LNCaP clone FGC (cell line): ENCODE measurements at regions not wholly inside any gene's neighbourhood (a gene's known extent, or its start where the extent isn't known, plus 50 kb on each side); places are given as distances from the start of the nearest gene placed in this dataset.
"Not testable (repeated sequence)": the region's sequence is repeated elsewhere in the genome, so short reads cannot be mapped to it uniquely, and the experiment has no call there.

Experiments used
- DNase-seq: peaks from one replicate; pipeline ENCODE4 v3.0.0-alpha.2; 2011; ENCODE audit warnings: low read depth
- H3K4me3 ChIP-seq: 2 replicates; pipeline ENCODE4 v1.5.1; 2011; ENCODE audit warnings: mild to moderate bottlenecking, low read depth, low read length, control low read depth
- TF ChIP-seq, protein P1 (sequence below): IDR thresholded peaks from 2 replicates; pipeline ENCODE4 v1.5.1; 2012; ENCODE audit warnings: mild to moderate bottlenecking; ENCODE audit not compliant: control insufficient read depth, insufficient read depth; ENCODE audit errors: extremely low read depth

DNA sequence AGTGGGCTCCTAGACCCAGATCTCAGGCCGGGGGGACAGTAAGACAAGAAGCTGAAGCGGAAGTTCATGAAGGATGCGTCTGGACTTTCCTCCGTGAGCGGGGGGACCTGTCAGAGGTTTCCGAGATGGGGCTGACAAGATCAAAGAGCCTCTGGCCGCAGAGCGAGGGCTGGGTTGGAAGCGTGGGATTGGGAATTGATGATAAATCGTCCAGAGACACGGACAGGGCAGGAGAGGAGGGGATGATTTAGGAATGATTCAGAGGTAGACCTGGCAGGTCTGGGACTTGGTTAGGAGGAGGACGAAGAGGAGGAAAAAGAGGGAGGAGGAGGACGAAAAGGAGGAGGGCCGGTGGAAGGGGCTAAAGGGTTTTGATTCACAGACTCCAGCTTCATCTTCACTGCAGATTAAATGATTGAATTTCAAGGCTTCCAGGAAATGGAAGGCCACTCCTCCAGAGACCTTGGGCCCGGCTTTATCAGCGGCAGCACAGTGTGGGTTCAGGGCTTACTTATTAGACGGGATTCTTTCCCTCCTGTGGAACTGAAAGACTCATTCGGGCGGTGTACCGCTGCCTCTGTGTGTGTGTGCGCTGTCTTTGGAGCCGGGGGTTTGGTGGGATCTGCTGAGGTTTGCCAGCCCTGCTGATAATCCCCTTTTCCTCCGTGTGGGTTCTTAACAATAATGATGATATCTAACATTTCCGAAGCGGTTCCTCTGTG is 85.7 kb upstream of the SLC45A1 start:
- DNase-seq: no peak
- TF ChIP-seq, protein P1, sequence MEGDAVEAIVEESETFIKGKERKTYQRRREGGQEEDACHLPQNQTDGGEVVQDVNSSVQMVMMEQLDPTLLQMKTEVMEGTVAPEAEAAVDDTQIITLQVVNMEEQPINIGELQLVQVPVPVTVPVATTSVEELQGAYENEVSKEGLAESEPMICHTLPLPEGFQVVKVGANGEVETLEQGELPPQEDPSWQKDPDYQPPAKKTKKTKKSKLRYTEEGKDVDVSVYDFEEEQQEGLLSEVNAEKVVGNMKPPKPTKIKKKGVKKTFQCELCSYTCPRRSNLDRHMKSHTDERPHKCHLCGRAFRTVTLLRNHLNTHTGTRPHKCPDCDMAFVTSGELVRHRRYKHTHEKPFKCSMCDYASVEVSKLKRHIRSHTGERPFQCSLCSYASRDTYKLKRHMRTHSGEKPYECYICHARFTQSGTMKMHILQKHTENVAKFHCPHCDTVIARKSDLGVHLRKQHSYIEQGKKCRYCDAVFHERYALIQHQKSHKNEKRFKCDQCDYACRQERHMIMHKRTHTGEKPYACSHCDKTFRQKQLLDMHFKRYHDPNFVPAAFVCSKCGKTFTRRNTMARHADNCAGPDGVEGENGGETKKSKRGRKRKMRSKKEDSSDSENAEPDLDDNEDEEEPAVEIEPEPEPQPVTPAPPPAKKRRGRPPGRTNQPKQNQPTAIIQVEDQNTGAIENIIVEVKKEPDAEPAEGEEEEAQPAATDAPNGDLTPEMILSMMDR: no peak
- H3K4me3 ChIP-seq: no peak overlapping the region

DNA sequence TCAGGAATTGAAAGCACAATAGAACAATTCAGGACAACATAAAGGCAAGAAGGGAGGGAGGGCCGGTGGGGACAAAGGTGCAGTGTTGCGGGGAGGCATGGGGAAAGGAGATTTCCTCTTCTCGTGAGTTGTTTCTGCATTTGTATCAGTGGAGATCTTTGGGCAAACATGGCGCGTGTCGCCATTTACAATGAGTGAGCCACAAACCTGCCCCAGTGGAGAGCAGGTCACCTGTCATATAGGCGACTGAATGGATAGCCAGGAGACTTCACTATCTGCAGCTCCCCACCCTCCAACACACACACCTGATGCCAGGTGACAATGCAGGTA is 87.7 kb upstream of the SLC45A1 start:
- DNase-seq: no peak
- TF ChIP-seq, protein P1: no peak
- no peak overlapping the region for H3K4me3 ChIP-seq

DNA sequence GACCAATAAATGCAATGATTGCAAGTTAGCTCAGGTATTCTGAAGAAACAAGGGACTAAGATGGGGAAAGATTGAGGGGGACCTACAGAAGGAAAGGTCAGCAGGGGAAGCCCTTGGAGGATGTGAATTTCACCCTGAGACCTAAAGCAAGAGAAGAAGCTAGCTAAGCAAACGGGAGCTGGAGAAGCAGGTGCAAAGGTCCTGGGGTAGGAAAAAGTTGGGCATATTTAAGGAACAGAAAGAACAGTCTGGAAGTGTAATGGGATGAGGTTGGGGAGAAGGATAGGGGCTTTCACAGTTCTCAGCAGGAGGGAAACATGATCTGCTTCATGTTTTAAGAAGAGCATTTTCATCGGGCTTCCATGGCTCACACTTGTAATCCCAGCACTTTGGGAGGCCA is 89.7 kb upstream of the SLC45A1 start:
- no peak overlapping the region for H3K4me3 ChIP-seq
- TF ChIP-seq, protein P1: no peak
- no peak for DNase-seq

DNA sequence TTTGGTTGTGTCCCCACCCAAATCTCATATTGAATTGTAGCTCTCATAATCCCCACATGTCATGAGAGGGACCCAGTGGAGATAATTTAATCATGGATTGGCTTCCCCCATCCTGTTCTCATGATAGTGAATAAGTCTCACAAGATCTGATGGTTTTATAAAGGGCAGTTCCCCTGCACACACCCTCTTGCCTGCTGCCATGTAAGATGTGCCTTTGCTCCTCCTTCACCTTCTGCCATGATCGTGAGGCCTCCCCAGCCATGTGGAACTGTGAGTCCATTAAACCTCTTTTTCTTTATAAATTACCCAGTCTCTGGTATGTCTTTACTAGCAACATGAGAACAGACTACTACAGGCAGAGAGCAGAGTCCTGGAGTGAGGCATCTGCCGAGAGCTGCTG is 90.2 kb upstream of the SLC45A1 start:
- not testable (repeated sequence) for H3K4me3 ChIP-seq, DNase-seq

DNA sequence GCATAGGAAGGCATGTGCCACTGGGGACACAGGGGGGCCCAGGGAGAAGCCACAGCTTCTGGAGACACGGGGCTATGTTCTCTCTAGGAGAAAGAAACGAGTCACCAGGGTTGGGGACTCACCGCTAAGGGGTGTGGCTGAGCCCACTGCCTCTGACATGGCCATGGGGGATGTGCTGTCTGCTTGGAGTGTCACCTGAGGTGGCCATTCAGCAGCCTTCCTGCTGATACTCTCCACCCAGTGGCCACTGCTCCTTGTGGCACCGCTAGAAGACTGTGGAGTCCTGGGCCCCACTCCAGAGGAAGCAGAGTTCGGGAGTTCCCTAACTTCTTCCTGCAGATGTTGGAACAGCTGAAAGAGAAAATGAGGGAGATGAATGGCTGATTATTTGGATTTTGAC is 91.2 kb upstream of the SLC45A1 start:
- DNase-seq: no peak
- no peak overlapping the region for H3K4me3 ChIP-seq
- TF ChIP-seq, protein P1: no peak

DNA sequence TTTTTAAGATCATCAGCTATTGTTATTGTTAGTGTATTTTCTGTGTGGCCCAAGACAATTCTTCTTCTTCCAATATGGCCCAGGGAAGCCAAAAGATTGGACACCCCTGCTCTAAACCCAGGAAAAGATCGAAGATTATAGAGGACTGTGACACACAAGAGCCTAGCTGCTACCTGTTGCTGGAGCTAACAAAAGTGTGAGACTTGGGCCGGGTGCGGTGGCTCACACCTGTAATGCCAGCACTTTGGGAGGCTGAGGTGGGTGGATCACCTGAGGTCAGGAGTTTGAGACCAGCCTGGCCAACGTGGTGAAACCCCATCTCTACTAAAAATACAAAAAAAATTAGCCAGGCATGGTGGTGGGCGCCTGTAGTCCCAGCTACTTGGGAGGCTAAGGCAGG is 91.9 kb upstream of the SLC45A1 start:
- DNase-seq, H3K4me3 ChIP-seq: not testable (repeated sequence)

DNA sequence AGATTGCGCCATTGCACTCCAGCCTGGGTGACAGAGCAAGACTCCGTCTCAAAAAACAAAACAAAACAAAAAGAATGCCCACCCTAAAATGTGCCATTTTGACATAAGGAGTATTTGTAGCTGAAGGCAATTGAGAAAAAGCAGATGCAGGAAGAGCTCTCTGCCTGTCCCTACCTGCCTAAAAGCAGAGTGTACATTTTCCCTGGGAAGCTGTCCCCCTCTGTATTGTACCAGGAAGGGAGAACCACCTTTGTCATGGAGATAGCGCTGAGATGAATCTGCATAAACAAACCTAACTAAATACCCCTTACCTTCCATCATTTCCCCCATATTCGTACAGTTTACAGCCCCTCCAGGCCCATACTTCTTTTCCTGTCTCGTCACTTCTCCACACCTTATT is 94.4 kb upstream of the SLC45A1 start:
- DNase-seq: no peak
- TF ChIP-seq, protein P1: no peak
- no peak overlapping the region for H3K4me3 ChIP-seq

DNA sequence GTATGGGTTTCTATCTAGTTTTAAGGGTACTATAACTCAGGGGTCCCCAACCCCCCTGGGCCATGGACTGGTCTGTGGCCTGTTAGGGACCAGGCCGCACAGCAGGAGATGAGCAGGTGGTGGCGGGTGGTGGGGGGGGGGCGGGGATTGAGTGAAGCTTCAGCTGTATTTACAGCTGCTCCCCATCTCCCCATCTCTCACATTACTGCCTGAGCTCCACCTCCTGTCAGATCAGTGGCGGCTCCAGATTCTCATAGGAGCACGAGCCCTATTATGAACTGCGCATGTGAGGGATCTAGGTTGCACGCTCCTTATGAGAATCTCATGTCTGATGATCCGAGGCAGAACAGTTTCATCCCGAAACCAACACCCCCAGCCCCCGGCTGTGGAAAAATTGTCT is 95.1 kb upstream of the SLC45A1 start:
- no peak for DNase-seq
- TF ChIP-seq, protein P1: no peak
- H3K4me3 ChIP-seq: no peak overlapping the region
